Spleen (tissue), 7 donors: ENCODE measurements at regions not wholly inside any gene's neighbourhood (a gene's known extent, or its start where the extent isn't known, plus 50 kb on each side); places are given as distances from the start of the nearest gene placed in this dataset.

Experiments
- CTCF ChIP-seq, 11 experiments: fragments of 200-600 bp in 7 of 11; fragments of 450-650 bp in 4 of 11; sonication (generic) in 4 of 11; IDR thresholded peaks in 8 of 11; conservative IDR thresholded peaks in 3 of 11; 1 replicate in 7 of 11; 2 replicates in 4 of 11; pipeline versions ENCODE4 v1.4.0 to v1.8.0; 2016 to 2021; ENCODE audit warnings: antibody characterized with exemption in 11 of 11, inconsistent platforms in 4 of 11, mild to moderate bottlenecking in 1 of 11
- POLR2A ChIP-seq, 3 donors: fragments of 450-650 bp; IDR thresholded peaks; one replicate each; pipeline ENCODE4 v1.5.1; 2017; ENCODE audit warnings: antibody characterized with exemption in 3 of 3, mild to moderate bottlenecking in 1 of 3
- donor health status: DM: no; HTN: no; CAD: no; lungs with moderate emphysema.
- donor health status: DM: no; HTN: no; CAD: no.
- donor health status: DM: no; HTN: no; CAD: no.

- TF ChIP-seq CTCF (IDR thresholded peaks at IDR 0.05 in 8 of 11, conservative IDR thresholded peaks at IDR 0.05 in 3 of 11) (no peak), POLR2A (IDR thresholded peaks at IDR 0.05) (no peak)
Measured at GRCh38 chr17:71189493-71189831, 931.4 kb upstream of the SOX9 start.
